Activated CD4-positive, alpha-beta T cell treated with anti-CD3 and anti-CD28 coated beads for 36 hours (primary cell): ENCODE measurements at regions not wholly inside any gene's neighbourhood (a gene's known extent, or its start where the extent isn't known, plus 50 kb on each side); places are given as distances from the start of the nearest gene placed in this dataset.

ENCODE experiments used
- ATAC-seq: fragments of 200-7000 bp; cut with Tn5 transposase; one replicate; pipeline ENCODE4 v1.10.0; 2021; ENCODE audit warnings: mild to moderate bottlenecking, moderate library complexity
- CTCF ChIA-PET: fragments of 350-600 bp; sonication (Branson Sonifier 250); formaldehyde crosslinking; loops from one replicate; lab custom pipeline; 2021; ENCODE audit warnings: antibody characterized with exemption; lab: Charles Lee
- POLR2A ChIA-PET: fragments of 350-600 bp; sonication (Branson Sonifier 250); formaldehyde crosslinking; loops from one replicate; lab custom pipeline; 2021; ENCODE audit warnings: antibody characterized with exemption, inconsistent platforms; lab: Charles Lee
- DNase-seq: peaks from one replicate; pipeline ENCODE4 v3.0.0-alpha.2; 2020
- H3K27ac Mint-ChIP-seq: one replicate; pipeline ENCODE4 v1.8.0; 2021; ENCODE audit warnings: mixed read lengths
- H3K27me3 Mint-ChIP-seq: one replicate; pipeline ENCODE4 v1.8.0; 2021; ENCODE audit warnings: mixed read lengths
- H3K36me3 Mint-ChIP-seq: one replicate; pipeline ENCODE4 v1.8.0; 2021; ENCODE audit warnings: low read depth, mixed read lengths
- H3K4me1 Mint-ChIP-seq: one replicate; pipeline ENCODE4 v1.8.0; 2021; ENCODE audit warnings: mixed read lengths
- H3K4me3 Mint-ChIP-seq: one replicate; pipeline ENCODE4 v1.8.0; 2021; ENCODE audit warnings: mild to moderate bottlenecking, moderate library complexity, mixed read lengths
- H3K9me3 Mint-ChIP-seq: one replicate; pipeline ENCODE4 v1.8.0; 2021; ENCODE audit warnings: low read depth, mixed read lengths
- intact Hi-C, 2 experiments: fragments of 100-400 bp; cut with DNase I in 1 of 2; cut with micrococcal nuclease in 1 of 2; formaldehyde crosslinking; loops; one replicate each; pipeline versions ENCODE4 v1.14.2 to v1.15.1; 2022 to 2024; cut with DNase I, micrococcal nuclease

DNA sequence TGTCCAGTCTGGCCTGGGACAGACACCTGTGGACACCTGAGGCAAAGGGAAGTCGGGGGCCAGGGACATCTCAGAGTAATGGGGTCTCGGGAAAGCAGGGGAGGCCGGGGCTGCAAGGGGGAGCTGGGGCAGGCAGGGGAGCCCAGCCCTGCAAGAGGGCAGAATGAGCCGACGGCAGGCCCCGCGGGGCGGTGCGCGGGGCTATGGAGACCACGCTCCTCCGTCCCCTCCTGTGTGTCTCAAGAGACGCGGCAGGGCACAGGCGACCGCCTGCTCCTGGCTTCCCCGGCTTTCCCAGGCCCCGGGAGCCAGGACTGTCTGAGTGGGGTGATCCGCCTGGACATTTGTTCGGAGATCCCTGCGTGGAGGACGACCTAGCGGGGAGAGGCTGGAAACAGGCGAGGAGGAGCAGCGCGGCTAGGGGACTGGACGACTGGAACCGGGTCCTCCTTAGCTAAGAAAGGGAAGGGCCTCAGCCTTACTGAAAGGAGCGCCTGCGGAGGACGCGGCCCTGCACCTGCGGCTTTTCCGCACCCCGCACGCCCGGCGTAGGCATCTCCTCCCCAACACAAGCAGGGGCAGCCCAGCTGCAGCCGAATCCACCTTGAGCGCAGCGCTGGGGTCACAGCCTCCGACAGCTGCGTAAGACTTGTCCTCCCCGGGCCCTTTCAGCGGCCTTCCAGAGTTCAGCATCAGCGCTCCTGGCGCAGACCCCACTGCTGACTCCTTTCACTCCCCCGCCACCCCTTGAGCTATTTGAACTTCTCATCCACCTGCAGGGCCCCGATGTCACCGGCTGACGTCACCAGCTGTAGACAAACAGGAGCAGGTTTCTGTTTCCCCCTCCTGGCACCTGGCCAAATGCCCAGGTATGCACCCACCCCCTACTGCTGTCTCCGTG, 176.4 kb downstream of the ZNF248 start:
- no peak for ATAC-seq
- Mint-ChIP-seq H3K27ac (no peak overlapping the region), H3K4me1 (no peaks in the 10 kb centered on the region), H3K9me3 (peaks cover 16% of the 10 kb centered on the region), H3K4me3 (no peak overlapping the region), H3K27me3 (no peaks in the 10 kb centered on the region), H3K36me3 (no peaks in the 10 kb centered on the region)
- intact Hi-C loops: no loop called here
- CTCF ChIA-PET: no interaction called here
- POLR2A ChIA-PET: no interaction called here
- no peak for DNase-seq

DNA sequence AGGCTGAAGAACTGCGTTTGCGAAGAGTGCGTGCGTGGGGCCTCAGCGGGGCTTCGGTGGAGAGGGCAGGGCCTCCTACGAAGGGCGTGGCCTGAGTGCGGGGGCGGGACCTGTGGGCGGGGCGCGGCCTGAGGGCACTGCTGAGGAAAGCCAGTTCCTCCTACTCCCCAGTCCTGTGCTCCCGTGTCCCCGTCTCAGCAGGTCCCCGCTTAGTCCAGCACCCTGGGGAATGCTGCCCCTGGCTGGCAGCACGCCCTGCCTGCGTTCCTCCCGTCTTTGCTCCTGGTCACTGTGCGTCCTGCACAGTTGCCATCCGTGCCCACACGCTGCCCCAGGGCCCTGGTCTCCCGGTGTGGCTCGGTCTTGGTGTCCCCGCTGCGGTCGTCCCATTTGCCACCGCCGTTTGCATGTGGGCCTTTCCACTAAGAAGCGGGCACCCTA, 177.1 kb downstream of the ZNF248 start:
- CTCF ChIA-PET: no interaction called here
- Mint-ChIP-seq H3K4me1 (no peaks in the 10 kb centered on the region), H3K4me3 (no peak overlapping the region)

DNA sequence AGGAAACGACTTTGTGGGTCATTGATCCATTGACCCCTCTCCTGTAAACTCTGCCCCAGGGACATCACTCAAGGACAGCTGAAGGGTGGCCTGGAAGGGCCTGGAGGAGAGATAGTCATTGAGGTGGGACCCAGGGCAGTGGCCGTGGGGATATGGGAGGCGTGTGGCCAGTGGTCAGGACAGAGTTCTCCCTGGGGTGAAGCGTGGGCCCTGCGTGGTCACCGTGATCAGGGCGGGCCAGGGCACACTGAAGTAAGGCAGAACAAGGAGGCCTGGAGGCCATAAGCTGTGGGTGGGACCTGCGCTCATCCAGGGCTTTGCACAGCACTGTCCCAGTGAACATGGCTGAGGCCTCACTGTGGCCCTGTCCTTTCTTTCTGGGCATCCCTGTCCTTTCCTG, 177.9 kb downstream of the ZNF248 start:
- no peak for ATAC-seq
- ChIA-PET POLR2A (no interaction called here), CTCF (no interaction called here)
- no peak overlapping the region for H3K4me3 Mint-ChIP-seq
- peaks cover 14% of the 10 kb centered on the region for H3K9me3 Mint-ChIP-seq
- H3K27me3 Mint-ChIP-seq: no peaks in the 10 kb centered on the region
- no peak for DNase-seq
- H3K27ac Mint-ChIP-seq: no peak overlapping the region
- H3K4me1 Mint-ChIP-seq: no peaks in the 10 kb centered on the region
- intact Hi-C loops: no loop called here
- no peaks in the 10 kb centered on the region for H3K36me3 Mint-ChIP-seq

More for the DNA sequence above, 177.1 kb downstream of the ZNF248 start:
- POLR2A ChIA-PET: no interaction called here
- intact Hi-C loops: no loop called here
- no peaks in the 10 kb centered on the region for H3K36me3 Mint-ChIP-seq
- H3K27me3 Mint-ChIP-seq: no peaks in the 10 kb centered on the region
- ATAC-seq (no peak), DNase-seq (no peak)
- H3K9me3 Mint-ChIP-seq: peaks cover 17% of the 10 kb centered on the region
- no peak overlapping the region for H3K27ac Mint-ChIP-seq

DNA sequence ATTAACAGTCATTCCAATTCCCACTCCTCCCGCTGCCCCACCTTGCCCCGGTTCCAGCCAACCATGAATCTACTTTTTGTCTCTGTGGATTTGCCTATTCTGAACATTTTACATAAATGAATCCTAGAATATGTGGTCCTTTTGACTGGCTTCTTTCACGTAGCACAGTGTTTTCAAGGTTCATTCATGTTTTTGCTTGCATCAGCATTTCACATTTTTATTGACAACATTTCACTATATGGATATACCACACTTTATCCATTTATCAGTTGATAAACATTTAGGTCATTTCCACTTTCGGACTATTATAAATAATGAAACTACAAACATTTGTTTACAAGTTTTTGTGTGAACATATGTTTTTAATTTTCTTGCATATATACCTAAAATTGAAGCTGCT, 182.0 kb downstream of the ZNF248 start:
- no peak for DNase-seq
- intact Hi-C loops: no loop called here
- POLR2A ChIA-PET: no interaction called here
- no peaks in the 10 kb centered on the region for H3K4me1 Mint-ChIP-seq
- H3K9me3 Mint-ChIP-seq: peaks cover 27% of the 10 kb centered on the region
- H3K4me3 Mint-ChIP-seq: no peak overlapping the region
- CTCF ChIA-PET: interaction anchor here (0.6 kb wide), 1 partner anchor 1836 kb away, joined by 5 read pairs; no protein-coding TSS in a partner anchor
- H3K27me3 Mint-ChIP-seq: no peaks in the 10 kb centered on the region
- H3K27ac Mint-ChIP-seq: no peak overlapping the region
- no peak for ATAC-seq
- H3K36me3 Mint-ChIP-seq: no peaks in the 10 kb centered on the region

DNA sequence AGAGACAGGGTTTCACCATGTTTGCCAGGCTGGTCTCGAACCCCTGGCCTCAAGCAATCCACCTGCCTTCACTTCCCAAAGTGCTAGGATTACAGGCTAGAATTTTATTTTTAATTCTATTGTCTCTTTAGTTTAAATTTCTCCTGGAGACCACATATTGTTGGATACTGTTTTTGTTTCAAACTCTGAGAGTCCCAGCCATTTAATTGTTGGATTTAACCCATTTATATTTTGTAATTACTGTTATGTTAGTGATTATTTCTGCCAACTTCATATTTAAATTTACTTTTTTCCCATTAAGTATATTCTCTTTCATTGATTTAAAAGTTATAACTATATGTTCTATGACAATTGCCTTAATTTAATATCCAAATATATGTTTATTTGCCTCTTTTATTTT, 185.6 kb downstream of the ZNF248 start:
- intact Hi-C loops: no loop called here
- Mint-ChIP-seq H3K27me3 (no peaks in the 10 kb centered on the region), H3K36me3 (no peaks in the 10 kb centered on the region), H3K4me1 (no peaks in the 10 kb centered on the region), H3K9me3 (peaks cover 22% of the 10 kb centered on the region), H3K4me3 (no peak overlapping the region), H3K27ac (no peak overlapping the region)
- ChIA-PET POLR2A (no interaction called here), CTCF (no interaction called here)
- DNase-seq: no peak
- ATAC-seq: no peak

DNA sequence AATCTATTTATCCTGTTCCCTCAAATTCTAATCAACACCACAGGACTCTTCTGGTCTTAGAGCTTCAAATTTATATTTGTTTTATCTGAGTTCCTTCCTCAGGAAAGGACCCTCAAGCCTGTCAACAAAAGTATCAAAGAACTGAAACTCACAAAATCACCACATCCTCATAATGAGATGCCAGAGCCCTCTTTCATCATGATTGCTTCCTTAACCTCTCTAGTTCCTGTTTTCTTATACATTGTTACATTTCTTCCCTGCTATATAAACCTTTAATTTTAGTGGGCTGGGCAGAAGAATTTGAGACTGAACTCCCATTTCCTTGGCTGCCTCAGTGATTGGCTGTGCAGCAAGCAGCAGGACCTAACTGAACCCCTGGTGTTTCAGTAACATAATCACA, 189.7 kb downstream of the ZNF248 start:
- H3K4me1 Mint-ChIP-seq: no peaks in the 10 kb centered on the region
- H3K36me3 Mint-ChIP-seq: no peaks in the 10 kb centered on the region
- ChIA-PET POLR2A (no interaction called here), CTCF (interaction anchor here (0.8 kb wide), 1 partner anchor 29 kb away, joined by 3 read pairs; no protein-coding TSS in a partner anchor)
- H3K9me3 Mint-ChIP-seq: peaks cover 29% of the 10 kb centered on the region
- DNase-seq: no peak
- no peak for ATAC-seq
- no peak overlapping the region for H3K27ac Mint-ChIP-seq
- intact Hi-C loops: no loop called here
- no peaks in the 10 kb centered on the region for H3K27me3 Mint-ChIP-seq
- H3K4me3 Mint-ChIP-seq: no peak overlapping the region

DNA sequence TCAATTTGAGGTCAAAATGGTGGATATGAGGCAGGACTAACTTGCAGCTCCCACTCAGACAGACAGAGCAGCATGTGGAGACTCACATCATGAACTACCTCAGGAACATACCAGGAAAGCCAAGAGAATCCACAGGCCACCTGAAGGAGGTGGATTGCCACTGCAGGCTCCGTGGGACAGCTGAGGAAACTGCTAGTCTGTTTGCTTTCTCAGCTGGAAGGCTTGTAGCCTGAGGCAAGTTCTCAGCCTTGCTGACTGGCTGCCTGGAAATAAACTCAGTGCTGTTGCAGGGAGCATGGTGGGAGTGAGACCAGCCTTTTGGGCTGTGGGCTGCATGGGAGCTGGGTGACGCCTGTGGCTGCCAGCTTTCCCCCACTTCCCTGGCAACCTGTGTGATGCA, 202.9 kb downstream of the ZNF248 start:
- peaks cover 1% of the 10 kb centered on the region for H3K36me3 Mint-ChIP-seq
- H3K27ac Mint-ChIP-seq: no peak overlapping the region
- no peaks in the 10 kb centered on the region for H3K4me1 Mint-ChIP-seq
- POLR2A ChIA-PET: no interaction called here
- intact Hi-C loops: no loop called here
- ATAC-seq (no peak), DNase-seq (no peak)
- H3K9me3 Mint-ChIP-seq: peaks cover 26% of the 10 kb centered on the region
- H3K27me3 Mint-ChIP-seq: no peaks in the 10 kb centered on the region
- CTCF ChIA-PET: no interaction called here
- no peak overlapping the region for H3K4me3 Mint-ChIP-seq

DNA sequence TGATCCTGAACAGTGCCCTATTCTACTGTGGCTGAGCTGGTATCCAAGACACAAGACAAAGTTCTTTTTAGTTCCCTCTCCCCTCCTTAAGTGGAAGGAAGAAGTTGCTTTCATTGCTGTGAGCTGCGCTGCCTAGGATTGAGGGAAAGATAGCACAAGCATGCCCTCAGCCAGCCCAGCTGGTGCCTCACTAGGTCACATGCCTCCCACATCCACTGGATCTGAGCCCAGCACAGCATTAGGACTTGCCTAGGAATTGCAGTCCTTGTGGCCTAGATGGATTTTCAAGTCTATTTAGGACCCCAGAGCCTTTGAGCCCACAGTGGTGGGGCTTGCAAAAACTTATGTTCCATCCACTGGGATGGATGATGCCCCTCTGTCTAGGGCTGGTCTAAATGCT, 214.2 kb downstream of the ZNF248 start:
- Mint-ChIP-seq H3K4me3 (no peak overlapping the region), H3K36me3 (no peaks in the 10 kb centered on the region), H3K4me1 (no peaks in the 10 kb centered on the region), H3K9me3 (peaks cover 16% of the 10 kb centered on the region), H3K27ac (no peak overlapping the region), H3K27me3 (no peaks in the 10 kb centered on the region)
- intact Hi-C loops: no loop called here
- DNase-seq: no peak
- ChIA-PET CTCF (no interaction called here), POLR2A (no interaction called here)
- ATAC-seq: no peak

DNA sequence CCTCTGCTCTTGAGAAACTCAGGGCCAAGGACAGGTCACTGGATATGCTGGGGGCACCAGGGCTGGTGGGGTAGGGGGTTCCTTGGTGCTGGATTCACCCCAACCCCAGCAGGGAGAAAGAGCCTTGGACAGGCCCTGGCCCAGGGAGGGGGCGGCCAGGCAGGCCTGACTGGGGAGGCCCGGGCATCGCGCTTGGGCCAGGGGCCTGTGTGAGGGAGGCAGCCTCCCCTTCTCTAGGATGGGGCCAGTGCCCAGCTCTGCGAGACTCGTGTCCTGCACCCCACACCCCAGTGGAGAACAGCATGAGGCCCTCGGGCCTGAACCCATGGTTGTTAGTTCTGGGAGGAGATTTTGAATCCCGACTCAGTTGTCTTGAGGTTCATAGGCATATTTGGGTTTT, 217.1 kb downstream of the ZNF248 start:
- Mint-ChIP-seq H3K9me3 (peaks cover 28% of the 10 kb centered on the region), H3K27ac (no peak overlapping the region), H3K36me3 (no peaks in the 10 kb centered on the region), H3K4me1 (no peaks in the 10 kb centered on the region), H3K4me3 (no peak overlapping the region), H3K27me3 (no peaks in the 10 kb centered on the region)
- DNase-seq: no peak
- CTCF ChIA-PET: no interaction called here
- no peak for ATAC-seq
- intact Hi-C loops: no loop called here
- POLR2A ChIA-PET: no interaction called here

DNA sequence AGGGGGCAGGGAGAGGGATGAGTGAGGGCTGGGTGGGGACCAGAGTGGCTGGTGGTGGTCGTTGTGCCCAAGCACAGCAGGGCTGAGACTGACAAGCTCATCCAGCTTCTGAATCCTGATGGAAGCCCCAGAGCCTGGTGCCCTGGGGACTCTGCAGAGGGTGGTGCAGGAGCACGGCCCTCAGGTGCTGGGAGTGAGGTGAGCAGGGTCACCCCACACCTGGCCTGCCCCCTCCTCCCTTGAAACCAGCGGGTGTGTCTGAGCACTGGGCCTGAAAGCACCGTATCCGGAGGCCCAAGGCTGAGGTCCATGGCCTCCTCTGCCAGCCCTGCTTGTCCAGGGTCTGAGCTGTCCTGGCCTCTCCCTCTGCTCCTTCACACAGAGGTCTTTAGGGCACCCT, 218.2 kb downstream of the ZNF248 start:
- no peaks in the 10 kb centered on the region for H3K4me1 Mint-ChIP-seq
- intact Hi-C loops: no loop called here
- POLR2A ChIA-PET: no interaction called here
- H3K27ac Mint-ChIP-seq: no peak overlapping the region
- H3K27me3 Mint-ChIP-seq: no peaks in the 10 kb centered on the region
- ATAC-seq (no peak), DNase-seq (no peak)
- H3K36me3 Mint-ChIP-seq: no peaks in the 10 kb centered on the region
- CTCF ChIA-PET: no interaction called here
- no peak overlapping the region for H3K4me3 Mint-ChIP-seq
- H3K9me3 Mint-ChIP-seq: peaks cover 28% of the 10 kb centered on the region

DNA sequence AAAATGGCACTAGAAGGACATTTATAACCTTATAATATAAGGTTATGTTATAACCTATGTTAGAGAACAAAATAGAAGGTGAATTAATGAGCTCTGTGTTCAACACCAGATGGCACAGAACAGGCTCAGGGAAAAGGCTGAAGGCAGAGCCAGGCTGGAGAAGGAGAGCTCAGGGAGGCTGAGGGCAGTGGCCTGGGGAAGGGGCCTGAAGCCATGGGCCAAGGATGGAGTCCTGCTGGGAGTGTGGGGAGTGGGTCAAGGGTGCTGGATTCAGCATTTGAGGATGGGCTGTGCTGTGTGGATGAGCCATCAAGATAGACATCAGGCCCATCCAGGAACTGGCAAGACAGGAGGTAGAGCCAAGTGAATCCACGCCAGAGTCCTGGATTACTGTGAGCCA, 218.8 kb downstream of the ZNF248 start:
- peaks cover 28% of the 10 kb centered on the region for H3K9me3 Mint-ChIP-seq
- CTCF ChIA-PET: interaction anchor here (0.6 kb wide), 1 partner anchor 29 kb away, joined by 3 read pairs; no protein-coding TSS in a partner anchor
- no peak for ATAC-seq

DNA sequence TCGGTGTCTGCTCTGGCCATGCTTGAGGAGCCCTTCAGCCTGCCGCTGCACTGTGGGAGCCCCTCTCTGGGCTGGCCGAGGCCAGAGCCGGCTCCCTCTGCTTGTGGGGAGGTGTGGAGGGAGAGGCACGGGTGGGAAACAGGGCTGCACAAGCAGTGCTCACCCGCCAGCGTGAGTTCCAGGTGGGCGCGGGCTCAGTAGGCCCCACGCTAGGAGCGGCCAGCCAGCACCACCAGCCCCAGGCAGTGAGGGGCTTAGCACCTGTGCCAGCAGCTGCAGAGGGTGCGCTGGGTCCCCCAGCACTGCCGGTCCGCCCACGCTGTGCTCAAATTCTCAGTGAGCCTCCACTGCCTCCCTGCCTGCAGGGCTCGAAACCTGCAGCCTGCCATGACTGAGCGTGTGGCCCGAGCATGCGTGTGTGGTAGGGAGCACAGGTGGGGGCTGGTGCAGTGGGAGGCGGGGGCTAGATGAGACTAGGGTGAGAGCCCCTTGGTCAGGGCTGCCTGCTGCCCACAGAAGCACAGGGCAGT, 223.0 kb downstream of the ZNF248 start:
- H3K27ac Mint-ChIP-seq: no peak overlapping the region
- no peaks in the 10 kb centered on the region for H3K4me1 Mint-ChIP-seq
- DNase-seq (no peak), ATAC-seq (no peak)
- ChIA-PET CTCF (no interaction called here), POLR2A (no interaction called here)
- no peak overlapping the region for H3K4me3 Mint-ChIP-seq
- no peaks in the 10 kb centered on the region for H3K27me3 Mint-ChIP-seq
- H3K36me3 Mint-ChIP-seq: no peaks in the 10 kb centered on the region
- intact Hi-C loops: no loop called here
- H3K9me3 Mint-ChIP-seq: peaks cover 22% of the 10 kb centered on the region

More for the DNA sequence above, 218.8 kb downstream of the ZNF248 start:
- POLR2A ChIA-PET: no interaction called here
- DNase-seq: no peak
- intact Hi-C loops: no loop called here
- Mint-ChIP-seq H3K27ac (no peak overlapping the region), H3K4me1 (no peaks in the 10 kb centered on the region), H3K27me3 (no peaks in the 10 kb centered on the region), H3K36me3 (no peaks in the 10 kb centered on the region), H3K4me3 (no peak overlapping the region)
